ENCODE measurements at regions not wholly inside any gene's neighbourhood (a gene's known extent, or its start where the extent isn't known, plus 50 kb on each side); places are given as distances from the start of the nearest gene placed in this dataset.

DNA sequence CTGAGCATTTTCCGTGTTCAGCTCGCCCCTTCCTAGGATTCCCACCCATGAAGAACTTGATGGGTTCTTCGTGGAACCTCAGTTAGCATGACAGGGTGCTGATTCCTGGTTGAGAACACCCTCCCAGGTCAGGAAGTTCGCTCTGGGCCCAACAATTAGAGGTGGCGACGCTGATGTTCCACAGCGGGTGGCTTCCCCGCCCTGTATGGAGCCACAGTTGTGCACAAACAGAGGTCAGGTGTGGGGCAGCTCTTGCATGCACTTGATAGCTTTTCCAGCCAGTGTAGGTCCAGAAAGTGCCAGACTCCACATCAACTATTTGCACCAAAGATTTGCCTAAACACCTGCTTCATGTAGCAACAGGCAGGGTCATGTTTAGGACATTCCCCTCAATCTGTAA, 788.2 kb downstream of the MED13L start:
- no peak for DNase-seq (ENCODE audit: low read depth, low spot score)
- no peak overlapping the region for H3K4me3 ChIP-seq (ENCODE audit: low read depth, low read length)
- TF ChIP-seq, protein P1, sequence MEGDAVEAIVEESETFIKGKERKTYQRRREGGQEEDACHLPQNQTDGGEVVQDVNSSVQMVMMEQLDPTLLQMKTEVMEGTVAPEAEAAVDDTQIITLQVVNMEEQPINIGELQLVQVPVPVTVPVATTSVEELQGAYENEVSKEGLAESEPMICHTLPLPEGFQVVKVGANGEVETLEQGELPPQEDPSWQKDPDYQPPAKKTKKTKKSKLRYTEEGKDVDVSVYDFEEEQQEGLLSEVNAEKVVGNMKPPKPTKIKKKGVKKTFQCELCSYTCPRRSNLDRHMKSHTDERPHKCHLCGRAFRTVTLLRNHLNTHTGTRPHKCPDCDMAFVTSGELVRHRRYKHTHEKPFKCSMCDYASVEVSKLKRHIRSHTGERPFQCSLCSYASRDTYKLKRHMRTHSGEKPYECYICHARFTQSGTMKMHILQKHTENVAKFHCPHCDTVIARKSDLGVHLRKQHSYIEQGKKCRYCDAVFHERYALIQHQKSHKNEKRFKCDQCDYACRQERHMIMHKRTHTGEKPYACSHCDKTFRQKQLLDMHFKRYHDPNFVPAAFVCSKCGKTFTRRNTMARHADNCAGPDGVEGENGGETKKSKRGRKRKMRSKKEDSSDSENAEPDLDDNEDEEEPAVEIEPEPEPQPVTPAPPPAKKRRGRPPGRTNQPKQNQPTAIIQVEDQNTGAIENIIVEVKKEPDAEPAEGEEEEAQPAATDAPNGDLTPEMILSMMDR (IDR thresholded peaks at IDR 0.05; ENCODE audit: low read depth, low read length), result no peak
- in situ Hi-C loops (cut with HindIII; ENCODE audit: low sequenced_read_pairs), result no loop called here

- in situ Hi-C loops (cut with HindIII; ENCODE audit: low sequenced_read_pairs), result no loop called here
- H3K4me3 ChIP-seq (ENCODE audit: low read depth, low read length), result no peak overlapping the region
- TF ChIP-seq, protein P1 (IDR thresholded peaks at IDR 0.05; ENCODE audit: low read depth, low read length), result no peak
- no peak for DNase-seq (ENCODE audit: low read depth, low spot score)
Observed at GRCh38 chr12:115485967-115486366, 791.5 kb downstream of the MED13L start.

- H3K4me3 ChIP-seq (ENCODE audit: low read depth, low read length), result no peak overlapping the region
- no peak for DNase-seq (ENCODE audit: low read depth, low spot score)
- in situ Hi-C loops (cut with HindIII; ENCODE audit: low sequenced_read_pairs), result no loop called here
- TF ChIP-seq, protein P1 (IDR thresholded peaks at IDR 0.05; ENCODE audit: low read depth, low read length), result no peak
Observed at GRCh38 chr12:115485503-115485902, 792.0 kb downstream of the MED13L start.

GRCh38 chr12:115482943-115483342, 794.5 kb downstream of the MED13L start:
- in situ Hi-C loops (cut with HindIII; ENCODE audit: low sequenced_read_pairs), result no loop called here
- H3K4me3 ChIP-seq (ENCODE audit: low read depth, low read length), result no peak overlapping the region
- DNase-seq (ENCODE audit: low read depth, low spot score), result no peak
- TF ChIP-seq, protein P1 (IDR thresholded peaks at IDR 0.05; ENCODE audit: low read depth, low read length), result no peak

GRCh38 chr12:115481141-115481540, 796.4 kb downstream of the MED13L start:
- no peak for DNase-seq (ENCODE audit: low read depth, low spot score)
- in situ Hi-C loops (cut with HindIII; ENCODE audit: low sequenced_read_pairs), result no loop called here
- TF ChIP-seq, protein P1 (IDR thresholded peaks at IDR 0.05; ENCODE audit: low read depth, low read length), result no peak
- H3K4me3 ChIP-seq (ENCODE audit: low read depth, low read length), result no peak overlapping the region

DNA sequence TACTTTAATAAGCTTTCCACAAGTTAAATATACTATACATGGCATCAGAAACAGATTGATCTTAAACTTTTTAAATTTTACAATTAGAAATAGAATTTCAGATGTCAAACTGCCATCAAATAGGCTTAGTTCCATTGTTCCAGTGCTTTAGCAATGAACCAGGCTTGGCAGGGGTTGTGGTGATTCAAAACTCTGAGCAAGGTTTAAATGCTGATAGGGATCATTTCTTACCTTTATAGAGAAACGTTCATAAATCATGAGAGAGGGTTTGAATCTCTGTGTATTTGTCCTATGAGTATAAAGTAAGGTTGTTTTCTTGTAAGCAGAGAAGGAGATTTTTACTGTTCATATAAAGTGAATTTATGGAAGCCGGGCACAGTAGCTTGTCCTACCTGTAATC, 794.5 kb upstream of the TBX3 start:
- no peak overlapping the region for H3K4me3 ChIP-seq (ENCODE audit: low read depth, low read length)
- in situ Hi-C loops (cut with HindIII; ENCODE audit: low sequenced_read_pairs), result no loop called here
- no peak for DNase-seq (ENCODE audit: low read depth, low spot score)
- TF ChIP-seq, protein P1 (IDR thresholded peaks at IDR 0.05; ENCODE audit: low read depth, low read length), result no peak

All from astrocyte of the spinal cord (primary cell).